OCI-LY1 (cell line): ENCODE measurements at regions not wholly inside any gene's neighbourhood (a gene's known extent, or its start where the extent isn't known, plus 50 kb on each side); places are given as distances from the start of the nearest gene placed in this dataset.

Experiments
- EZH2 ChIP-seq: fragments of 200-600 bp; sonication (generic), shearing (Covaris generic); IDR thresholded peaks from 2 replicates; pipeline ENCODE4 v1.8.0; 2017; ENCODE audit warnings: borderline replicate concordance, mixed run types, mild to moderate bottlenecking, antibody characterized with exemption, low read length, moderate library complexity, mixed read lengths
- TF ChIP-seq, protein P1 (sequence below): fragments of 200-600 bp; sonication (generic), shearing (Covaris generic); IDR thresholded peaks from 2 replicates; pipeline ENCODE4 v1.5.1; 2017; ENCODE audit warnings: mild to moderate bottlenecking, antibody characterized with exemption, low read length, moderate library complexity, mixed read lengths

- TF ChIP-seq, protein P1, sequence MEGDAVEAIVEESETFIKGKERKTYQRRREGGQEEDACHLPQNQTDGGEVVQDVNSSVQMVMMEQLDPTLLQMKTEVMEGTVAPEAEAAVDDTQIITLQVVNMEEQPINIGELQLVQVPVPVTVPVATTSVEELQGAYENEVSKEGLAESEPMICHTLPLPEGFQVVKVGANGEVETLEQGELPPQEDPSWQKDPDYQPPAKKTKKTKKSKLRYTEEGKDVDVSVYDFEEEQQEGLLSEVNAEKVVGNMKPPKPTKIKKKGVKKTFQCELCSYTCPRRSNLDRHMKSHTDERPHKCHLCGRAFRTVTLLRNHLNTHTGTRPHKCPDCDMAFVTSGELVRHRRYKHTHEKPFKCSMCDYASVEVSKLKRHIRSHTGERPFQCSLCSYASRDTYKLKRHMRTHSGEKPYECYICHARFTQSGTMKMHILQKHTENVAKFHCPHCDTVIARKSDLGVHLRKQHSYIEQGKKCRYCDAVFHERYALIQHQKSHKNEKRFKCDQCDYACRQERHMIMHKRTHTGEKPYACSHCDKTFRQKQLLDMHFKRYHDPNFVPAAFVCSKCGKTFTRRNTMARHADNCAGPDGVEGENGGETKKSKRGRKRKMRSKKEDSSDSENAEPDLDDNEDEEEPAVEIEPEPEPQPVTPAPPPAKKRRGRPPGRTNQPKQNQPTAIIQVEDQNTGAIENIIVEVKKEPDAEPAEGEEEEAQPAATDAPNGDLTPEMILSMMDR: no peak
- no peak for TF ChIP-seq EZH2
Observed at GRCh38 chr6:110033101-110033500, 55.0 kb downstream of the GPR6 start.
